NCI-H1417 treated with DMSO at 0.1 percent for 48 hours (cell line): ENCODE measurements at regions not wholly inside any gene's neighbourhood (a gene's known extent, or its start where the extent isn't known, plus 50 kb on each side); places are given as distances from the start of the nearest gene placed in this dataset.

Experiments used
- DNase-seq: peaks from one replicate; lab custom pipeline; 2025; lab: John Stamatoyannopoulos, UW

DNA sequence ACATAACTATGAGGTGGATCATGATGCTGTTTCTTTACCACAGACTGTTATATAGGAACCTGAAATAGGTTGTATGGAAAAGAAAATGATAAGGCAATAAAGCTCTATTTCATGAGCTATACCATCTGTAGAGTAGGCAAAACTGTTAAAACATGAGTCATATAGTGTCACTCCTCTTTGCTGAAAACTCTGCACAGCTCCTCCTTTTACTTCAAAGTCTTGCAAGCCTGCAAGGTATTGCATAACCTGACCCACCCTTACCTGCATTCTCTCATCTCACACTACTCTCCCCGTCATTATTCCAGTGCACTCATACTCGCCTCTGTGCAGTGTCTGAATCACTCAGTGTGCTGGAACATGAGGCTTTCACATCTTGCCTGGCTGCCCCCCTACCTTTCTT is 790.1 kb downstream of the EFNA5 start:
- DNase-seq = no peak

GRCh38 chr5:106877881-106878280 is 792.9 kb downstream of the EFNA5 start:
- no peak for DNase-seq

- no peak for DNase-seq
Observed at GRCh38 chr5:106876665-106877194, 794.0 kb downstream of the EFNA5 start.

GRCh38 chr5:106876298-106876622 is 794.5 kb downstream of the EFNA5 start:
- DNase-seq = no peak

GRCh38 chr5:106875591-106876297 is 795.0 kb downstream of the EFNA5 start:
- DNase-seq = no peak

DNA sequence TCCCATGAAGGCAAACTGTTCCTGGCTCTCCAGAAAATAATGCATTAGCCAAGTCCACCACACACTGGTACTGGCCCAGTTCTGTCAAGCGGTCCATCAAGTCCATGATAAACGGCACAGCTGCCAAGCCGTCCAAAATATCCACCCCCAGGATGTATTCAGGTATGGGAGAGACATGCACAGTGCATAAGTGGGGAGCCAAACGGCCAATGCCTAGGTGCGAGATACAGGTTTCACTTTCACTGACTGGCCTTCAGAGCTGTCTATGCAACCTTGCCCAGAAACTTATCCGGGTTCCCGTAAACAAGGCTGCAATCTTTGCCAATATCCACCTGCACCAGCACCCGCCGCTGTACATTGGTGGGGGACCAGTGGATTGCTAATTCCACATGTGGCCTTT is 795.8 kb downstream of the EFNA5 start:
- no peak for DNase-seq

DNA sequence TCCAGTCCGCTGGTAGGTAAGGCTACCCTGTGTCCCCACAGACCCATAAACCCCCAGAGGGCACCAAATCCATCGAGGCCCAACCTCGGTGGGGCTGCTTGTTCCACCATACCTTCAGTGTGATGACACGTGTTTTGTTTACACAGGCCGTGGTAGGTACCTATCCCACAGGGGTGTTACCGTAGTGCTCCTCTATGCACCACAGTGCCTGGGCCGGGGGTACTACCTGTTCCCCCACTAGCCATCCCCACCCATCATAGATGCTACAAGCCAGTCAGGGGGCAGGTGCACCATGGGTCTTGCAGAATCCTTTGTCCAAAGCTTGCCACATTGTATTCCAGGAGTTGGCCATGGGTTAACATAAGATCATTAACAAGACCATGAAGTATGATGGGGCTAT is 796.2 kb downstream of the EFNA5 start:
- DNase-seq = no peak

- DNase-seq = peak; percentile 42
Observed at GRCh38 chr5:106873568-106873967, 797.2 kb downstream of the EFNA5 start.

- no peak for DNase-seq
Observed at GRCh38 chr5:106865279-106865678, 805.5 kb downstream of the EFNA5 start.

DNA sequence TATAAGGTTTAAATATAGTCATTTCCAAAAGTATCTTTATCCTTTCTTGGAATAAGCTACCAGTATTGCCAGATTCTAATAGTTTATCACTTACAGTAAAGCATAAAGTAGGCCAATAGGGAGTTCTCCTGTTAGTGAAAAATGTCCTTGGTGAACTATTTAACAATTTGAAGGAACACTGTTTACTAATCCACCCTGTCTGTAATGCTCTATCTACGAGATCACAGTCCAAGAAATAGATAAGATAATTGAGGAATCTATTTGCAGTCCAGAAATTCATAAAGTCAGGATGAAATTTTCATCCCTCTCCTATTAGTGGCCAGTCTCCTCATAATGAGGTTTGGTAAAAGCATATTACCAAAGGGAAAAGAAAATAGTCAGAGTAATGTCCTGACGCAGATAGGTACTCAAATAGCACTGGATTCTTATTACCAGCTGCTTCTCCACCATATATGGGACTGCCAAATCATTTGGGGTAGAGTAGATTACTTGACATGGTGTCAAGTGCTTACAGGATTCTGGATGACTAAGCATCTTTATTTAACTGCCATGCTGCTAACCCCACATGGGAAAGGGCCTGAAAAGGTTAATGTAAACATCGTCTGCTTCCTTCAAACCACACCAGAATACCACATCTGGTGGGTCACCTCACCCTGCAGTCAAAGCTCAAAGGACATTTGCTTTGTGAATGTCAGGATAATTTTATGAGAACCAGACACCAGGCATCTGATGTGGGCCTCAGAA is 808.1 kb downstream of the EFNA5 start:
- no peak for DNase-seq

GRCh38 chr5:106860398-106861044 is 810.2 kb downstream of the EFNA5 start:
- no peak for DNase-seq

DNA sequence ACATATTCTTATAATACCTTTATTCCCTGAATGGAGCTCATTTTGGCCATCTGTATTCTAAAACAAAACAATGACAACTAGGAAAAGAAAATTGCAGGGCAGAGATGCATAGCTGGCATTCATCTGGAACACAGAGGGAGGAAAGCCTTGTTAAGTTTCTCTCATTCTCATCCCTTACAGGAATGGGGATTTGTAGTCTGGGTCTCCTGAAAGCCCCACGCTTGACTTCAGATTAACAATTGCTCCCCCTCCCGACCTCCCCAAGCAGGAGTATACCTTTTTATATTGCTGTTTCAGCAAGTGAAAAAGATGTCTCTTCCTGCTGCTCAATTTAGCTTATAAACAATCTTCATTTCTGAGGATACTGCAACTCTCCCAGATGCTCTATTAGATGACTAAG is 812.1 kb downstream of the EFNA5 start:
- no peak for DNase-seq

DNA sequence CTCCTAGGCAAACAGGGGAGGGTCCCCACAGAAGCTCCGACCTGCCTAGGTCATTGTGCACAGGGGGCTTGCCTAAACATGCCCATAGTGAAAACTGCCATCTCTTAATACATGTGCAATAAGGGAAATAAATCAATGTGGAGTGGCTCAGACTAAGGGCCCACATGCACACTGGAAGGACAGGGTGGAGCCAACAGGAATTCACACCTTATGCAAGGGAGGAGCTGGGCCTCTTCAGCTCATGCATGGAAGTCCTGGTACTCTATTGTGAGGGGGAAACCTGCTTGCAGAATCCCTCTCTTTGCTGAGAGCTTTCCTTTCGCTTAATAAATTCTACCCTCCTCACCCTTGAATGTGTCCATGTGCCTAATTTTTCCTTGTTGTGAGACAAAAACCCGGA is 815.8 kb downstream of the EFNA5 start:
- DNase-seq = no peak

DNA sequence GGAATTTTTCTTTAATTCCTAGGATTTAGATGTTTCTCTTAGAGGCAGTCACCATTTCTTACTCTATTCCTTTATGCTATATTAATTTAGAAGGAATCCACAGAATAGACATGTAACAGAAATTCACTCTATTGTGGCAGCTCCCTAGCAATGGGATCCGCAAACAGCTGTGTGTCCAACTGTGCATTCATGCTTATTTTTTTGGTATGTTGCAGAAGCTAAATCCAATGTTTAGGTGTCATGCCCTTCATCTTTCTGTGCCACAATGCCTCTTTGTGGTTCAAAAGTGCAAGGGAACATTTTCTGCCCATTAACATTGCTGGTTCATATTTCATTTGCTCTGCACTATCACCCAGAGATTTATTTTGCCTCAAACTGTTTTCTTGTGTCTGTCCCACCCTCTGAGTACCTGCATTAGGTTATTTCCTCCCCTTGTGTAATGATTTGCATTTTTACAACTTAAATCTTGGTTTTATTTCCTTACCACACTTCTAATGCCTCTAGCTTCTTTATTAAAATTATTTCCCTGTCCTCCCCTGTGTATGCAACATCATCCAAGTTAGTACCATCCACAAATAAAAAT is 816.5 kb downstream of the EFNA5 start:
- DNase-seq = no peak

DNA sequence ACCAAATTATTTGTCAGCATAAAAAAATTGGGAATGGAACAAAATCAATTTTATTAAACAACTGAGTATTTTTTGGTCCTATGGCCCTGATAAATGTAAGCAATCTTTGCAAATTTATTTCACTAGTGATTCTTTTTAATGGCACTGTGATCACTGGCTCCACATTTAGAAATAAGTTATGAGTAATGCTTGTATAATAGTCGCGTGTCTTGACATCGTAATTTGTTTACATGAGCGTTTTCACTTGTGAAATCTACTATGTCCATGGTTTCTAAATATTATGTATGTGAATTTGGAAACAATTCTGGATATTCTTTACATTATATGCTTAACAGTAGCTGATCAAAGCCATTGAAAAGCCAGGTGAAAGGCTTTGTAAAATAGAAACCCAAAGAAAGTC is 817.5 kb downstream of the EFNA5 start:
- no peak for DNase-seq

DNA sequence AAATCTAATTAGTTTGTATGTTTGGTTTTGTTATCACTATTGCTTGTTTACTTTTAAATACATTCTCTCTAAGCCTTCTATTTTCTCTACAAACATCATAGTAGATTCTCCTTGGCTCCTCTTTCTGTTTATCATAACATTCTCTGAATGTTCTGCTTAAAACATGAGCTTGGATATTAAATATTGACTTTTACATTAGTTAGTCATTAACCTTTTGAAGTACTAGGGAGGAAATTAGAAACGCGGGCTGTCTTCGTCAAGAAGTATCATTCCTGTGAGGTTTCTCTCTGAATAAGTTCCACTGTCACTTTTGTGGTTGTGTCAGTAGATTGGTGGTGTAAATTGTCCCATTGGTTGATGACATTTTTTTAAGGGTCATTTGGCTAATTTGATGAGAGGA is 821.5 kb downstream of the EFNA5 start:
- no peak for DNase-seq

GRCh38 chr5:106843812-106844416 is 826.8 kb downstream of the EFNA5 start:
- DNase-seq = no peak

DNA sequence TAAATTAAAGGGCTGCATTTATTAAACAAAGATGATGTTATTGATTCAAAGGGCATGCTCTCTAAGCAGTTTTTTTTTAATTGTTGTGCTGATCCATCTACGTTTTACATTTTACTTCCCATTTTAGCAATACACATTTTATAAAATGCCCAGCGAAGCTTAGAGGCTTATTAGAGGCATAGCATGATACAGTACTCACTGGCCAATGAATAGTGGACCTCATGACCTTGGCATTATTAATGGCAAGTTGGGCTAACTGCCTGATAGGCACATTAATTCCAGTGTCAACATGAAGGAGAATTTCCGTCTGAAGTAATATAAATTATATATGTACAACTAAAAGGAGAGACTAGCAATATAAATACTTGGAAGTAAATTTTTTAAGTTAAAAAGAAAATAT is 837.2 kb downstream of the EFNA5 start:
- DNase-seq = no peak

- DNase-seq = no peak
Observed at GRCh38 chr5:106827061-106827460, 843.7 kb downstream of the EFNA5 start.

DNA sequence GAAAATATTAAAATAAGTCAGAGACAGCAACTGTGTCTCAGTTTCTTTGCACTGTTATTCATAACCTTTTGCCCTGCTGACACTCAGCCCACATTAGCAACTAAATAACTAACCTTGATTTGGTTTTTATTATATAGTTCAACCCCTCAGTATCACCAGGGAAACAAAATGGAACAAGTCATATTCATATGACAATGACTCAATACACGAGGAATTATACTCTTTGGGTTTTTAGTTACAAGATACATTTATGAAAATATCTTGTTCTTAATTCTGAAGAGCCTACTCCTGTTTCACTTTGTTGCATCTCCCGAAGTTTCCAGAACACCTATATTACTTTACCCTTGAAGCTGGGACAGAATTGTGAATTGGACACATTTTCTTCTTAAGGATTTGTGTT is 845.4 kb downstream of the EFNA5 start:
- DNase-seq = no peak

GRCh38 chr5:106822851-106823250 is 847.9 kb downstream of the EFNA5 start:
- DNase-seq = no peak

- DNase-seq = no peak
Observed at GRCh38 chr5:106818552-106818951, 852.2 kb downstream of the EFNA5 start.
